HK-2 (cell line): ENCODE measurements at regions not wholly inside any gene's neighbourhood (a gene's known extent, or its start where the extent isn't known, plus 50 kb on each side); places are given as distances from the start of the nearest gene placed in this dataset.

Source experiments
- DNase-seq: peaks from one replicate; pipeline ENCODE4 v3.0.0-alpha.2; 2018; ENCODE audit not compliant: unreplicated experiment

GRCh38 chr6:144823131-144823530 lies 538.0 kb downstream of the UTRN start:
- no peak for DNase-seq

- no peak for DNase-seq
These were observed 538.9 kb downstream of the UTRN start for GRCh38 chr6:144824018-144824417.

GRCh38 chr6:144834426-144835038 lies 549.4 kb downstream of the UTRN start:
- no peak for DNase-seq

- no peak for DNase-seq
These were observed 550.3 kb downstream of the UTRN start for GRCh38 chr6:144835322-144835973.

- no peak for DNase-seq
These were observed 555.5 kb downstream of the UTRN start for GRCh38 chr6:144840619-144841018.

GRCh38 chr6:144843701-144844100 lies 558.6 kb downstream of the UTRN start:
- DNase-seq = no peak

- no peak for DNase-seq
These were observed 559.5 kb downstream of the UTRN start for GRCh38 chr6:144844596-144844995.

- no peak for DNase-seq
These were observed 560.1 kb downstream of the UTRN start for GRCh38 chr6:144845186-144845585.

GRCh38 chr6:144847916-144848315 lies 562.8 kb downstream of the UTRN start:
- DNase-seq = no peak

GRCh38 chr6:144849920-144850319 lies 564.8 kb downstream of the UTRN start:
- no peak for DNase-seq

- DNase-seq = no peak
These were observed 568.5 kb downstream of the UTRN start for GRCh38 chr6:144853603-144854002.

- DNase-seq = no peak
These were observed 569.5 kb downstream of the UTRN start for GRCh38 chr6:144854654-144855053.

GRCh38 chr6:144855375-144855774 lies 570.2 kb downstream of the UTRN start:
- DNase-seq = no peak

GRCh38 chr6:144855812-144856531 lies 570.8 kb downstream of the UTRN start:
- no peak for DNase-seq

- DNase-seq = no peak
These were observed 571.5 kb downstream of the UTRN start for GRCh38 chr6:144856622-144857021.

GRCh38 chr6:144857086-144857485 lies 572.0 kb downstream of the UTRN start:
- no peak for DNase-seq

- DNase-seq = no peak
These were observed 577.6 kb downstream of the UTRN start for GRCh38 chr6:144862769-144863168.

GRCh38 chr6:144867761-144868160 lies 582.6 kb downstream of the UTRN start:
- DNase-seq = no peak

GRCh38 chr6:144870782-144871181 lies 585.6 kb downstream of the UTRN start:
- no peak for DNase-seq

- no peak for DNase-seq
These were observed 588.7 kb downstream of the UTRN start for GRCh38 chr6:144873623-144874378.

GRCh38 chr6:144876689-144877088 lies 591.6 kb downstream of the UTRN start:
- no peak for DNase-seq

- DNase-seq = no peak
These were observed 592.0 kb downstream of the UTRN start for GRCh38 chr6:144877118-144877517.
